IMR-90 (cell line): ENCODE measurements at regions not wholly inside any gene's neighbourhood (a gene's known extent, or its start where the extent isn't known, plus 50 kb on each side); places are given as distances from the start of the nearest gene placed in this dataset.
A peak's percentile ranks its signal among the peaks of the same experiment; 100 is the strongest.

ENCODE experiments used
- ATAC-seq: fragments of 200-7000 bp; cut with Tn5 transposase; 2 replicates; pipeline ENCODE4 v1.9.1; 2020; ENCODE audit warnings: low read depth, mild to moderate bottlenecking, moderate library complexity
- BruUV-seq: library from RNA; stranded (reverse); fragments of 400-500 nt; replicated peaks from 2 replicates; lab custom pipeline; 2021; lab: Mats Ljungman, UMichigan
- CTCF ChIA-PET: fragments of 300-600 bp; formaldehyde crosslinking; extraction: SDS; loops from one replicate; lab custom pipeline; 2021; ENCODE audit warnings: antibody characterized with exemption; lab: Yijun Ruan, JAX
- POLR2A ChIA-PET: fragments of 300-600 bp; sonication (Branson Sonifier 250); formaldehyde crosslinking; loops from one replicate; lab custom pipeline; 2022; ENCODE audit warnings: antibody characterized with exemption; ENCODE audit not compliant: unreplicated experiment; lab: Charles Lee
- DNase-seq: peaks from one replicate; pipeline ENCODE4 v3.0.0; 2013
- H2AFZ ChIP-seq: replicated peaks from 2 replicates; pipeline ENCODE3; 2013; ENCODE audit warnings: low read length, mild to moderate bottlenecking; ENCODE audit not compliant: poor library complexity
- H2AK5ac ChIP-seq: 2 replicates; pipeline ENCODE4 v1.6.1; 2013; ENCODE audit warnings: low read depth, low read length, inconsistent platforms
- H2AK9ac ChIP-seq: replicated peaks from 2 replicates; pipeline ENCODE3; 2013; ENCODE audit warnings: mild to moderate bottlenecking, low read depth, low read length, moderate library complexity; ENCODE audit not compliant: poor library complexity
- H2BK120ac ChIP-seq: 2 replicates; pipeline ENCODE4 v1.6.1; 2013; ENCODE audit warnings: low read depth, low read length, inconsistent platforms
- H2BK15ac ChIP-seq: 3 replicates; pipeline ENCODE4 v1.6.1; 2013; ENCODE audit warnings: low read depth, low read length, inconsistent platforms
- H2BK20ac ChIP-seq: 2 replicates; pipeline ENCODE4 v1.6.1; 2013; ENCODE audit warnings: low read depth, mild to moderate bottlenecking, inconsistent platforms, low read length, moderate library complexity
- H2BK5ac ChIP-seq: 2 replicates; pipeline ENCODE4 v1.6.1; 2013; ENCODE audit warnings: mild to moderate bottlenecking, low read depth, low read length, inconsistent platforms; ENCODE audit not compliant: poor library complexity, severe bottlenecking
- H3K14ac ChIP-seq: replicated peaks from 2 replicates; pipeline ENCODE4 v1.6.1; 2013; ENCODE audit warnings: low read depth, low read length, inconsistent platforms
- H3K18ac ChIP-seq: 2 replicates; pipeline ENCODE4 v1.6.1; 2013; ENCODE audit warnings: low read depth, low read length, control low read depth
- H3K23ac ChIP-seq: 2 replicates; pipeline ENCODE4 v1.6.1; 2013; ENCODE audit warnings: low read depth, low read length, inconsistent platforms
- H3K27ac ChIP-seq: 2 replicates; pipeline ENCODE4 v1.5.1; 2013; ENCODE audit warnings: mild to moderate bottlenecking, control low read depth, low read length; ENCODE audit not compliant: insufficient read depth
- H3K27me3 ChIP-seq: 2 replicates; pipeline ENCODE4 v1.6.1; 2013; ENCODE audit warnings: low read length; ENCODE audit not compliant: control insufficient read depth, insufficient read depth
- H3K36me3 ChIP-seq: 2 replicates; pipeline ENCODE4 v1.6.1; 2013; ENCODE audit warnings: low read length, mixed read lengths; ENCODE audit not compliant: control insufficient read depth, insufficient read depth
- H3K4ac ChIP-seq: 2 replicates; pipeline ENCODE4 v1.6.1; 2013; ENCODE audit warnings: low read depth, low read length, inconsistent platforms
- H3K4me1 ChIP-seq: 2 replicates; pipeline ENCODE4 v1.6.1; 2013; ENCODE audit warnings: low read length, mixed read lengths; ENCODE audit not compliant: control insufficient read depth, insufficient read depth
- H3K4me2 ChIP-seq: 2 replicates; pipeline ENCODE4 v1.6.1; 2013; ENCODE audit warnings: low read depth, mild to moderate bottlenecking, control low read depth, low read length, moderate library complexity
- H3K4me3 ChIP-seq: 2 replicates; pipeline ENCODE4 v1.5.1; 2013; ENCODE audit warnings: low read depth, mild to moderate bottlenecking, control low read depth, low read length, moderate library complexity; ENCODE audit not compliant: insufficient read depth
- H3K56ac ChIP-seq: 2 replicates; pipeline ENCODE4 v1.6.1; 2013; ENCODE audit warnings: low read length, inconsistent platforms; ENCODE audit not compliant: insufficient read depth; ENCODE audit errors: extremely low read depth
- H3K79me1 ChIP-seq, 2 experiments: 2 replicates each; pipeline ENCODE4 v1.6.1; 2013; ENCODE audit warnings: low read length in 2 of 2, inconsistent platforms in 1 of 2, low read depth in 1 of 2
- H3K9ac ChIP-seq: 2 replicates; pipeline ENCODE4 v1.6.1; 2013; ENCODE audit warnings: low read depth, low read length, control low read depth
- H3K9me1 ChIP-seq: 2 replicates; pipeline ENCODE4 v1.6.1; 2013; ENCODE audit warnings: low read length, inconsistent platforms; ENCODE audit not compliant: insufficient read depth
- H3K9me3 ChIP-seq: 2 replicates; pipeline ENCODE4 v1.6.1; 2013; ENCODE audit warnings: low read length; ENCODE audit not compliant: control insufficient read depth, insufficient read depth
- H4K20me1 ChIP-seq: 2 replicates; pipeline ENCODE4 v1.6.1; 2013; ENCODE audit warnings: low read length, inconsistent platforms; ENCODE audit not compliant: insufficient read depth
- H4K5ac ChIP-seq: 2 replicates; pipeline ENCODE4 v1.6.1; 2013; ENCODE audit warnings: mild to moderate bottlenecking, low read depth, low read length, control low read depth
- H4K8ac ChIP-seq, 2 experiments: 2 replicates each; pipeline ENCODE4 v1.6.1; 2013; ENCODE audit warnings: low read depth in 2 of 2, low read length in 2 of 2, control low read depth in 1 of 2, inconsistent platforms in 1 of 2
- H4K91ac ChIP-seq: 2 replicates; pipeline ENCODE4 v1.6.1; 2013; ENCODE audit warnings: low read depth, low read length, inconsistent platforms; ENCODE audit not compliant: insufficient read depth
- CEBPB ChIP-seq: IDR thresholded peaks from 2 replicates; pipeline ENCODE4 v1.6.1; 2012; ENCODE audit warnings: low read depth, low read length, improper control_type of control experiment
- FOS ChIP-seq: fragments of 150-350 bp; IDR thresholded peaks from 2 replicates; pipeline ENCODE4 v1.6.1; 2016; ENCODE audit warnings: low read depth, low read length
- MAZ ChIP-seq: IDR thresholded peaks from 2 replicates; pipeline ENCODE4 v1.6.1; 2012; ENCODE audit warnings: low read depth, mild to moderate bottlenecking, low read length, improper control_type of control experiment, moderate library complexity, borderline replicate concordance
- NFE2L2 ChIP-seq: fragments of 150-350 bp; IDR thresholded peaks from 2 replicates; pipeline ENCODE4 v1.6.1; 2016; ENCODE audit warnings: low read depth, mild to moderate bottlenecking, low read length
- POLR2A ChIP-seq: IDR thresholded peaks from 2 replicates; pipeline ENCODE4 v1.6.1; 2012; ENCODE audit warnings: mild to moderate bottlenecking, low read depth, low read length
- RFX5 ChIP-seq: IDR thresholded peaks from 2 replicates; pipeline ENCODE4 v1.8.0; 2012; ENCODE audit warnings: low read depth, mild to moderate bottlenecking, low read length, moderate library complexity
- WGBS, 2 experiments: methylation state at CpG; one replicate each; pipeline versions ENCODE4 v1.1.5 to v1.1.7; 2013; ENCODE audit warnings: missing lambda C conversion rate in 2 of 2; ENCODE audit not compliant: insufficient read length in 1 of 2; ENCODE audit errors: extremely low coverage in 2 of 2; 5-methylcytosine and 5-hydroxymethylcytosine counted together
- dilution Hi-C: fragments of 300-500 bp; cut with HindIII; formaldehyde crosslinking; loops from one replicate; pipeline ENCODE4 v1.14.3; 2018; ENCODE audit warnings: low sequenced_read_pairs; ENCODE audit not compliant: unreplicated experiment
- in situ Hi-C: fragments of 300-500 bp; cut with MboI; formaldehyde crosslinking; loops from 3 replicates; pipeline ENCODE4 v1.14.3; 2019; ENCODE audit warnings: low sequenced_read_pairs, inconsistent platforms, mixed read lengths
- intact Hi-C: fragments of 100-400 bp; cut with micrococcal nuclease; formaldehyde crosslinking; loops from 2 replicates; pipeline ENCODE4 v1.10.0; 2022

GRCh38 chr1:201711811-201712210, 117.1 kb upstream of the IPO9 start:
- no peak for ATAC-seq
- Histone ChIP-seq H3K14ac (peak overlapping the region; percentile 89), H3K4me1 (peaks cover 48% of the 10 kb centered on the region), H2BK5ac (peak overlapping the region; percentile 92), H3K4ac (peak overlapping the region; percentile 93), H4K8ac (peak overlapping the region; percentile 62 to 84), H4K5ac (peak overlapping the region; percentile 27; the same call in 1 of the 2 replicates), H3K9me3 (no peaks in the 10 kb centered on the region), H3K4me2 (no peak overlapping the region), H3K9me1 (peaks cover 50% of the 10 kb centered on the region), H4K20me1 (peaks cover 45% of the 10 kb centered on the region; the same call in 1 of the 2 replicates), H3K4me3 (no peak overlapping the region), H2AK5ac (peak overlapping the region; percentile 94), H2BK15ac (peak overlapping the region; percentile 49), H2BK20ac (peak overlapping the region; percentile 91), H2AK9ac (peak overlapping the region; percentile 31), H3K56ac (0 out of 2 replicates have a peak overlapping the region, but pooled peaks have one; percentile 30), H3K18ac (peak overlapping the region; percentile 46; the same call in 1 of the 2 replicates), H3K36me3 (peaks cover 15% of the 10 kb centered on the region), H2AFZ (no peak overlapping the region), H3K27ac (peak overlapping the region; percentile 82), H3K9ac (no peak overlapping the region), H3K79me1 (peaks cover 51 to 81% of the 10 kb centered on the region in 2 experiments), H3K27me3 (no peaks in the 10 kb centered on the region), H4K91ac (peak overlapping the region; percentile 97), H3K23ac (peak overlapping the region; percentile 75; the same call in 1 of the 2 replicates), H2BK120ac (peak overlapping the region; percentile 94)
- dilution Hi-C loops: no loop called here
- no TSS peak for BruUV-seq
- CTCF ChIA-PET: interaction anchor here (1.2 to 3.1 kb wide), 2 partner anchors 81 to 166 kb away, joined by 4 to 14 read pairs; no protein-coding TSS in a partner anchor
- POLR2A ChIA-PET: no interaction called here
- no peak for TF ChIP-seq FOS
- TF ChIP-seq POLR2A: no peak
- no peak for TF ChIP-seq RFX5
- no peak for TF ChIP-seq NFE2L2
- TF ChIP-seq CEBPB: peak; percentile 46; the same call in 1 of the 2 replicates
- TF ChIP-seq MAZ: no peak
- WGBS, 2 experiments: no CpG with 5 or more reads among the region's 2 CpGs
- in situ Hi-C loops: loop anchor here (5.0 kb wide), 1 partner anchor 75 kb away; no protein-coding TSS in a partner anchor
- DNase-seq: no peak
- intact Hi-C loops: loop anchor here (5.0 kb wide), 1 partner anchor 35 kb away; no protein-coding TSS in a partner anchor
